Right hindlimb (tissue), 1 donor: ENCODE measurements at regions not wholly inside any gene's neighbourhood (a gene's known extent, or its start where the extent isn't known, plus 50 kb on each side); places are given as distances from the start of the nearest gene placed in this dataset.
"Not testable (repeated sequence)": the region's sequence is repeated elsewhere in the genome, so short reads cannot be mapped to it uniquely, and the experiment has no call there.

Source experiments
- DNase-seq: peaks from one replicate; pipeline ENCODE4 v3.0.0-alpha.2; 2018

DNA sequence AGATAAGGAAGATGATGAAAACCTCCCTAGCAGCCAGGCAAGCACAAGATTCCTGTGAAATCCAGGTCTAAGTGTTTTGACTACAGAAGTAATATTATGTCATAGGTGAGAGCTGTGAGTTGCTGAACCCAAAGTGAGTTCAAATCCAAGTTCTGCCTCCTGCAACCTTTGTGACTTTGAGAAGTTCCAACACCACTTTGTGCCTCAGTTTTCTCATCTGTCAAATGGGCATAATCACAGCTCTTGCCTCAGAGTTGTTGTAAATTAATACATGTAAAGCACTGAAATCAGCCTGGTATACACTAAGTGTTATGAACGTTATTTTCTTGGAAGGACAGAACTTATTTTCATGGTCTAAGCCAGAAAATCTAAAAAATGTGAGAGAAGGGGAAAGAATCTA is 210.3 kb upstream of the FRG2C start:
- not testable (repeated sequence) for DNase-seq

- DNase-seq, result not testable (repeated sequence)
Measured at GRCh38 chr3:75474530-75474929, 189.6 kb upstream of the FRG2C start.

- DNase-seq, result not testable (repeated sequence)
Measured at GRCh38 chr3:75496600-75496999, 167.5 kb upstream of the FRG2C start.

DNA sequence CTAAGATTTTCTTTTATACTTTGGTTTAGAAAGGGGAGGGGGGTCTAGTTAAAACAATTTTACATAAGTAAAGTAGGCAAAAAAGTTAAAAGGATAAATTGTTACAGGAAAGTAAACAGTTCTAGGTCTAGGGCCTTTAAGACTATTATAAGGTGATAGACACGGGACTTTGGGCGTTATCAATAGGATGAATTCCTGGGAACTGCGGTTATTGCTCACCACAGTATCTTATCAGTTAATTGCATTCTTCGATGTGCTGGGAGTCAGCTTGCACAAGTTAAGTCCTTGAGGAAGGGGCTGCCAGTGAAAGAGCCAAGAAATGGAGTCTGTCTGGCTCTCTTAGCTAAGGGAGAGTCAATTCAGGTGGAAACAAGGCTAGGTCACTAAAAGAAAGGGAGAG is 163.8 kb upstream of the FRG2C start:
- not testable (repeated sequence) for DNase-seq

GRCh38 chr3:75502171-75502570 is 162.0 kb upstream of the FRG2C start:
- not testable (repeated sequence) for DNase-seq

- peak; percentile 20 for DNase-seq
Measured at GRCh38 chr3:75502769-75503756, 161.1 kb upstream of the FRG2C start.

DNA sequence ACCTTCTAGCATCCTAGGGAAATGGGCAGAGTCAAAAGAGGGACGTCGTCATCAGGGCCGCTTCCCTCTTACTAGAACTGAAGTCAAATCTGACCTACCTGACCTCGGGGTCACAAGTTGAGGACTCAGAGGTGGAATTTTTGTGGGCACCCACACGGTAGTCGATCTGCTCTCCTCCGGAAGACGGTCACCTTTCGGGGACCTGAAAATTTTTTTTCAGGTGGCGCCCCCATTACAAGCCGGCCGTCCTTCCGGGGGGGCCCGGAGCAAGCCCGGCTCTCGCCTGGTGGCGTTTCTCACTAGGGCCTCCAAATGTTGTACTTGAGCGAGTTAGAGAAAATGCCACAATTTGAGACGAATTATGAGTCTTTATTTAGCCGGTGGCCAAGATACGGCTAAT is 157.5 kb upstream of the FRG2C start:
- no peak for DNase-seq

DNA sequence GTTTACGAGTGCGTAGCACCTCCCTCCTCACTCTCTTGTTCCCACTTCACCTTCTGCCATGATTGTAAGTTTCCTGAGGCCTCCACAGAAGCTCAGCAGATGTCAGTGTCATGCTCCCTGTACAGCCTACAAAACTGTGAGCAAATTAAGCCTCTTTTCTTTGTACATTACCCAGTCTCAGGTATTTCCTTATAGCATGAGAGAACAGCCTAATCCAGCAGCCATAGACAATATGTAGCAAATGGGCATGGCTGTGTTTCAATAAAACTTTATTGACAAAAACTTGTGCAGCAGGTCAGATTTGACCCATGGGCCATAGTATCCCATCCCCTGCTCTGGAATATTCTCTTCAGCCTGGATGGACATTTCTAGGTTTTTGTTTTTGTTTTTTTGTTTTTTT is 156.2 kb upstream of the FRG2C start:
- DNase-seq, result not testable (repeated sequence)

DNA sequence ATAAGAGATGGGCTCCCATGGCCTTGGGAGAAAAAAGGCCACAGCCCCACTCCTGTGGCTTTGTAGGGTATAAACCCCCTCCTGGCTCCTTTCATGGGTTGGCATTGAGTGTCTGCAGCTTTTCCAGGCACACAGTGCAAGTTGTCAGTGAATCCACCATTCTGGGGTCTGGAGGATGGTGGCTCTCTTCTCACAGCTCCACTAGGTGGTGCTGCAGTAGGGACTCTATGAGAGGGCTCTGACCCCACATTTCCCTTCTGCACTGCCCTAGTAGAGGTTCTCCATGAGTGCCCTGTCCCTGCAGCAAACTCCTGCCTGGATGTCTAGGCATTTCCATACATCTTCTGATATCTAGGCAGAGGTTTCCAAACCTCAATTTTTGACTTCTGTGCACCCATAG is 136.5 kb upstream of the FRG2C start:
- DNase-seq, result not testable (repeated sequence)

- not testable (repeated sequence) for DNase-seq
Measured at GRCh38 chr3:75552095-75552494, 112.0 kb upstream of the FRG2C start.

- DNase-seq, result not testable (repeated sequence)
Measured at GRCh38 chr3:75564427-75564826, 99.7 kb upstream of the FRG2C start.

DNA sequence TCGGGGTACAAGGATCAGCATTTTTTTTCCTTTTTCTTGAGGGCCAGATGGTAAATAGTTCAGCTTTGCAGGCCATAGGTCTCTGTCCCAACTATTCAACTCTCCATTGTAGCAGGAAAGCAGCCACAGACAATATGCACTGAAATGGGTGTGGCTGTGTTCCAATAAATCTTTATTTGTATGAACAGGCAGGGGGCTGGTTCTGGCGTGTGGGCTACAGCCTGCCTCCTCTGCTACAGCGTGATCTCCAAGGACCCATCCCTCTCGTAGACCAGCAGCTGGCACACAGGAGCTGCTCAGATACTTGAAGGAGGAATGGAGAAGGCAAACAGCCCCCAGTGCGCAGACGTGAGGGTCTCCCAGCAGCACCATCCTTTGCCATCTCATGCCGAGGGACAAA is 91.8 kb upstream of the FRG2C start:
- DNase-seq, result not testable (repeated sequence)

DNA sequence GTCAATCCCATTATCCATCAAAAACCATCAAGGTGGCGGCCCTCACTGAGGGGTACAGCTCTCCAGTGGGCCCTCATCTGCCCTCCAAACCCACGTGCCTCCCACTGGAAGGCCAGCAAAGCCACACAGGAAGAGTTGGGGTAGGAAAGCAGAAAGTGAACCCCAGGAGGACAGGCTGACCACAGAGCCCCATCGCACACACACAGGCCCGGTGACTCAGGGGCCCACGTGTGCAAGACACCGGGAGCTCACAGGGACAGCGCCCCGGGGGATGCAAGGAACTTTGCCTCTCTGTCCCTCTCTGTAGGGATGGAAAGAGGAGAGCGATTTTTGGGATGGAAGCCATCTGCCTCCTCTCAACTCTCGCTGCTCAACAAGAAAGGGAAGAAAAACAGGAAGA is 85.0 kb upstream of the FRG2C start:
- not testable (repeated sequence) for DNase-seq

GRCh38 chr3:75579536-75579935 is 84.6 kb upstream of the FRG2C start:
- peak; percentile 18 for DNase-seq

GRCh38 chr3:75579981-75580782 is 83.9 kb upstream of the FRG2C start:
- DNase-seq, result peak; percentile 37

GRCh38 chr3:75582536-75582935 is 81.6 kb upstream of the FRG2C start:
- DNase-seq, result not testable (repeated sequence)

DNA sequence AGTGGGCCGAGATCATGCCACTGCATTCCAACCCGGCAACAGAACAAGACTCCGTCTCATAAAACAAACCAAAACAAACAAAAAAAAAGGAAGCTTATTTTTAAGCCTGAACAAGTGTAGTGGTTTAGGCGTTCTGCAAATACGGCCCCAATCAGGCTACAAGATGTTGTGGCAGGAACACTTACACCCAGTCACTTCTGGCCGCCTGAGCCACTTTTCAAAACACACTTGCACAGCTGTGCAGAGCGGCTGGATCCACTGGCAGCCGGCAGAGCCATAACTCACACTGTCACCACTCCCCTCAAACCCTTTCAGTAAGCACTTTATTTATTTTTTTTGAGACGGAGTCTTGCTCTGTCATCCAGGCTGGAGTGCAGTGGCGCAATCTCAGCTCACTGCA is 81.0 kb upstream of the FRG2C start:
- not testable (repeated sequence) for DNase-seq

- DNase-seq, result not testable (repeated sequence)
Measured at GRCh38 chr3:75587695-75588094, 76.4 kb upstream of the FRG2C start.

GRCh38 chr3:75590382-75590781 is 73.7 kb upstream of the FRG2C start:
- DNase-seq, result not testable (repeated sequence)

DNA sequence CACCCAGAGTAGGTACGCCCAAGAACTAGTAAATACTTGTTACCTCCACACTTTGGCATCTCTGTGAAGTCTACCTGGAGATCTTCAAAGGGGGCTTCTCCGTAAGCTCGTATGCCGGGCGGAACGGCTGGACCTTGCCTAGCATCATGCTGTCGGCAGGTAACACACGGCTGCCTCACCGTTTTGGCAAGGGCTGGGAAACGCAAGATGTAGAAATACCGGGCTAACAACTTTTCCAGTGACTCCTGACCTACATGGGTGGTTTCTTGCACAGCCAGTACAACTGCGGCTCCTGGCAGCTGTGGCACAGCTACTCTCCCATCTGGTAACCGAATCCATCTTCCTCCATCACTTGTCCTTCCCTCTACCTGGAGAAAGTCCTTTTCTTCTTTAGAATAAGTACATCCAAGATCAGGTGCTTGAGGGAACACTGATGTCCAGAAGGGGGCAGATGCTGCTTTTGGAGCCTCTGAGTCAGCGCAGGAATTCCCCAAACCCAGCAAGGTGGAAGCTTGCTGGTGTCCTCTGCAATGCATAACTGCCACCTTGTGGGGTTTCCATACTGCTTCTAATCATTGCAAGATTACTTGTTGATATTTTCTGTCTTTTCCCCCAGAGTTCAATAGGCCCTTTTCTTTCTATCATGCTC is 59.7 kb upstream of the FRG2C start:
- DNase-seq, result not testable (repeated sequence)

DNA sequence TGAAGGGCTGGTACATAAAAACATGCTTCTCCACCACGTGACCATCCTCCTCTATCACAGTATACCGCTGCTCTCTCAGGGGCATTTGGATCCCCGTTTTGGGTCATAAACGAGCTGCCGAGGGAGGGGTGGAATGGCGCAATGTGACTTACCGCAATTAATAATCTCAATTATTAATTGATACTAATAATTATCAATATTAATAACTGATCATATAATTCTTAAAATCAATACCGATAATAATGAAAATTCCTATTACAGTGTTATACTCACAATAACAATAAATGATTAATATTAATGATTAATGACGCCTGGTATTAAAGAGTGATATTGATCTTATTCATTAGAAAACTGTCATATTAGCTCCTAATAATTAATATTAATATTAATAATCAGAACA is 56.1 kb upstream of the FRG2C start:
- not testable (repeated sequence) for DNase-seq

- not testable (repeated sequence) for DNase-seq
Measured at GRCh38 chr3:75609598-75609997, 54.5 kb upstream of the FRG2C start.

- DNase-seq, result no peak
Measured at GRCh38 chr3:75610773-75611172, 53.4 kb upstream of the FRG2C start.
